ENCODE measurements at regions not wholly inside any gene's neighbourhood (a gene's known extent, or its start where the extent isn't known, plus 50 kb on each side); places are given as distances from the start of the nearest gene placed in this dataset.

GRCh38 chr5:114935490-114935889 lies 234.2 kb downstream of the TRIM36 start:
- no peak for TF ChIP-seq POLR2AphosphoS5 (IDR thresholded peaks at IDR 0.05)
- TF ChIP-seq CTCF (IDR thresholded peaks at IDR 0.05 in 8 of 11, conservative IDR thresholded peaks at IDR 0.05 in 3 of 11), result no peak
